ENCODE measurements at regions not wholly inside any gene's neighbourhood (a gene's known extent, or its start where the extent isn't known, plus 50 kb on each side); places are given as distances from the start of the nearest gene placed in this dataset.
"Not testable (repeated sequence)": the region's sequence is repeated elsewhere in the genome, so short reads cannot be mapped to it uniquely, and the experiment has no call there.

DNA sequence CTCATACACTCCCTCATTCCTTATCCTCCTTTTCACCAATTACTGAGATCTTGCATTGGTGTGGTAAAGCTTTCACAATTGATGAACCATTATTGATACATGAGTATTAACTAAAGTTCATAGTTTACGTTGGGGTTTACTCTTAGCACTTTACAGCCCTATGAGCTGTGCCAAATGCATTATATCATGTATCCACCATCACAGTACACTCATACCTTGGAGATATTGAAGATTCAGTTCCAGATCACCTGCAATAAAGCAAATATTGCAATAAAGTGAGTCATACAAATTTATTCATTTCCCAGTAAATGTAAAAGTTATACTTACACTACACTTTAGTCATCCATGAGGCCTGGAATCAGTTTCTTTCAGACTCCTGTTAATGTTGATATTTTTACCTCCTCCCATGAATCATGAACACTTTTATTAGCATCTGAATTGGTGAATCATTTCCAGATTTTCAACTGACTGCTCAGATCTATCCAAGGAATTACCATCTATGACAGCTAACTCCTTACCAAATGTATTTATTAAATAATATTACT lies 546.6 kb upstream of the PTPRD start:
- no peak overlapping the region for H3K4me3 ChIP-seq (ENCODE audit: low read depth, low read length)
- DNase-seq (ENCODE audit: low read depth) = no peak

DNA sequence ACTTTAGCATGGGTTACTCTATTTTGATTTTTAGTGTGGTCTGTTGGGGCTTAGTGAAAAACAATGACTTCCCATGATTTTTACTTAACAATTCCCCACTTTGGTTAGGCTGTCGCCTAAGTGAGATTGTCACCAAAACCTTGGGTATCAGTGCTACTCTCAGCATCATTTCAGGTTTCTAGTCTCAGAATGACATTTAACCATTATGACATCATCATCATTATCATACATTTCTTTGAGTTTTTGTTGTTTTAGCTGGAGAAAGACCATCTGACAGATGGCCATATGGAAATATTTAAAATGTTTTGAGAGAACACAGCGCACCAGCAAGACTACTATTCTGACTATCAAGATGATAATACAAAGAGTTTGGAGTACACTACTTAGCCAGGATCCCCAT lies 551.0 kb upstream of the PTPRD start:
- no peak overlapping the region for H3K4me3 ChIP-seq (ENCODE audit: low read depth, low read length)
- TF ChIP-seq, protein P1, sequence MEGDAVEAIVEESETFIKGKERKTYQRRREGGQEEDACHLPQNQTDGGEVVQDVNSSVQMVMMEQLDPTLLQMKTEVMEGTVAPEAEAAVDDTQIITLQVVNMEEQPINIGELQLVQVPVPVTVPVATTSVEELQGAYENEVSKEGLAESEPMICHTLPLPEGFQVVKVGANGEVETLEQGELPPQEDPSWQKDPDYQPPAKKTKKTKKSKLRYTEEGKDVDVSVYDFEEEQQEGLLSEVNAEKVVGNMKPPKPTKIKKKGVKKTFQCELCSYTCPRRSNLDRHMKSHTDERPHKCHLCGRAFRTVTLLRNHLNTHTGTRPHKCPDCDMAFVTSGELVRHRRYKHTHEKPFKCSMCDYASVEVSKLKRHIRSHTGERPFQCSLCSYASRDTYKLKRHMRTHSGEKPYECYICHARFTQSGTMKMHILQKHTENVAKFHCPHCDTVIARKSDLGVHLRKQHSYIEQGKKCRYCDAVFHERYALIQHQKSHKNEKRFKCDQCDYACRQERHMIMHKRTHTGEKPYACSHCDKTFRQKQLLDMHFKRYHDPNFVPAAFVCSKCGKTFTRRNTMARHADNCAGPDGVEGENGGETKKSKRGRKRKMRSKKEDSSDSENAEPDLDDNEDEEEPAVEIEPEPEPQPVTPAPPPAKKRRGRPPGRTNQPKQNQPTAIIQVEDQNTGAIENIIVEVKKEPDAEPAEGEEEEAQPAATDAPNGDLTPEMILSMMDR (IDR thresholded peaks at IDR 0.05; ENCODE audit: low read depth, low read length, missing control alignments) = no peak
- DNase-seq (ENCODE audit: low read depth) = no peak

More for the DNA sequence above, 546.6 kb upstream of the PTPRD start:
- TF ChIP-seq, protein P1 (IDR thresholded peaks at IDR 0.05; ENCODE audit: low read depth, low read length, missing control alignments) = no peak

DNA sequence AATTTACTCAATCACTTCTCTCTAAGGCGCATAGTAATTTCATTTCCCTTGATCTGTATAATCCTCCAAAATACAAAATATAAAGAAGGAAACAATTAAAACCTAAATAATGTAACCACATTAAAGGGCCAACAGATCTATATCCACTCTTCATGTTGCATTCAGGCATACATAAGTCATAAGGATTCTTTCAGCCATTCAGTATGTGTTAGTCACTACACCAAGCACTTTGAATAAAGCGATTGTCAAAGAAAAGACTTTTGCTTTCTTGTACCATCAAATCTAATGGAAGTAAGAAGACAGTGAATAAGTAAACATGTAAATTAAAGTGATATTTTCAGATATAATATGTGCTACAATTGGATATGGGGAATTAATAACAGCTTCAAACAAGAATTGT lies 569.2 kb upstream of the PTPRD start:
- no peak overlapping the region for H3K4me3 ChIP-seq (ENCODE audit: low read depth, low read length)
- no peak for DNase-seq (ENCODE audit: low read depth)
- TF ChIP-seq, protein P1 (IDR thresholded peaks at IDR 0.05; ENCODE audit: low read depth, low read length, missing control alignments) = no peak

DNA sequence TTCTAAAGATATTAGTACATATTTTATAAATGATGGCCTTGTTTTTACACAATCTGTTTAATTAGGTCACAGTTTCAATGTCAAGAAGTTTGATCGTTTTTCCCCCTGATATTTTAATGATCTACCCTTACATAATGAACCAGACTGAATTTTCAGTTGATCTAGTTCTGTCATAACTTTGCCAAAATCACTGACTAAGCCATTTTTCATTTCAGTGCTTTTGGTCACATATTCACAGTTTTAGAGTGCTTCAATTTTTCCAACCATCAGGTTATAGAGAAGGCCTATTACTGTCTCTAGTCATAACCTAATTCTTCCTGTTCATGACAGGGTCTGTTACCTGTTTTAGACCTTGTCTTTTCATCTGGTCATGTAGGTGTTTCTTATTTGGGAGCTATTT lies 577.9 kb upstream of the PTPRD start:
- DNase-seq (ENCODE audit: low read depth) = no peak
- TF ChIP-seq, protein P1 (IDR thresholded peaks at IDR 0.05; ENCODE audit: low read depth, low read length, missing control alignments) = no peak
- H3K4me3 ChIP-seq (ENCODE audit: low read depth, low read length) = no peak overlapping the region

DNA sequence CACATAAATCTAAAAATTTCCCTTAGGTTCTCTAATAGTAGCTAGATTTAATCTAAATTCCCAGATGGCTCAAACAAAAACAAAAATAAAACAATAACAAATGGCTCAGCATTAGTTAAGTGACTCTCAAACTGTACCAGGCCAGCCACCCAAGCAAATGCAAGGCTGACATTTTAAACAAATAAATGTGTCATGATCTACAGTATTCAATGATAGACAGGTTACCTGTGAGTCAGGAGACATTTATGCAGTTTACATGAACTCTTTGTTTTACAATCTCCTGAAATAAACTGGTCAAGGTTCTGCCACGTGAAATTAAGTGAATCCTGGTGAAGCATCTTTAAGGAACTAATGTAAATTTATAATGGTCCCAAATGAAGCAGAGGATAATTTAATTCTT lies 580.2 kb upstream of the PTPRD start:
- no peak for DNase-seq (ENCODE audit: low read depth)
- TF ChIP-seq, protein P1 (IDR thresholded peaks at IDR 0.05; ENCODE audit: low read depth, low read length, missing control alignments) = no peak
- H3K4me3 ChIP-seq (ENCODE audit: low read depth, low read length) = no peak overlapping the region

DNA sequence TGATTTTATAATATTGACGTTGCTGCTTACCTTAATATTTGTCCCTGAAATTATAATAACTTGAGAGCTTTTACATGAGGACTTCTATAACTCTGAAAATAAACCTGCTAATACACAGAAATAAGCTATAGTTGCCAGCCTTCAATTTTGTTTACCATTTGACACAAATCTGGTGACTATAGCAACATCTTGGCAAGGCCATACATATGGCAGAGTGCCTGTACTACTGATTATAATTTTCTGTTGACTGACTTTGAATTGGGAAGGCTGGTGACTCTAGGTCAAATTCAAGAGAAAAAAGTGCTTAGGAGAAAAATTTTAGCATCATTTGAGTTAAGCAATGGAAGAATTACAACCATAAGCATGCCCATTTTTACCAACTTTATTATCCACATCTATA lies 581.4 kb upstream of the PTPRD start:
- DNase-seq (ENCODE audit: low read depth) = no peak
- TF ChIP-seq, protein P1 (IDR thresholded peaks at IDR 0.05; ENCODE audit: low read depth, low read length, missing control alignments) = no peak
- no peak overlapping the region for H3K4me3 ChIP-seq (ENCODE audit: low read depth, low read length)

DNA sequence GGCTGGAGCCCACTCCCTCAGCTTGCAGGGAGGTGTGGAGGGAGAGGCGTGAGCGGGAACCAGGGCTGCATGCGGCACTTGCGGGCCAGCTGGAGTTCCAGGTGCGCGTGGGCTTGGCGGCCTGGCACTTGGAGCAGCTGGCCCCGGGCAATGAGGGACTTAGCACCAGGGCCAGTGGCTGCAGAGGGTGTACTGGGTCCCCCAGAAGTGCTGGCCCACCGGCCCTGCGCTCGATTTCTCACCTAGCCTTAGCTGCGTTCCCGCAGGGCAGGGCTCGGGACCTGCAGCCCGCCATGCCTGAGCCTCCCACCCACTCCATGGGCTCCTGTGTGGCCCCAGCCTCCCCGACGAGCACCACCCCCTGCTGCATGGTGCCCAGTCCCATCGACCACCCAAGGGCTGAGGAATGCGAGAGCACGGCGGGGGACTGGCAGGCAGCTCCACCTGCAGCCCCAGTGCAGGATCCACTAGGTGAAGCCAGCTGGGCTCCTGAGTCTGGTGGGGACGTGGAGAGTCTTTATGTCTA lies 584.1 kb upstream of the PTPRD start:
- not testable (repeated sequence) for H3K4me3 ChIP-seq (ENCODE audit: low read depth, low read length); DNase-seq (ENCODE audit: low read depth)
